ENCODE measurements at regions not wholly inside any gene's neighbourhood (a gene's known extent, or its start where the extent isn't known, plus 50 kb on each side); places are given as distances from the start of the nearest gene placed in this dataset.

GRCh38 chr20:39702701-39703349, 740.7 kb downstream of the DHX35 start:
- TF ChIP-seq CTCF (IDR thresholded peaks at IDR 0.05; ENCODE audit: poor library complexity), result no peak
- TF ChIP-seq EZH2 (IDR thresholded peaks at IDR 0.05; ENCODE audit: borderline replicate concordance), result no peak
- no peak for TF ChIP-seq EZH2phosphoT487 (IDR thresholded peaks at IDR 0.05; ENCODE audit: low read depth, severe bottlenecking, unreplicated experiment)
